HCT116 (cell line): ENCODE measurements at regions not wholly inside any gene's neighbourhood (a gene's known extent, or its start where the extent isn't known, plus 50 kb on each side); places are given as distances from the start of the nearest gene placed in this dataset.

ENCODE experiments used
- ATAC-seq: fragments of 200-7000 bp; cut with Tn5 transposase; 2 replicates; pipeline ENCODE4 v1.9.1; 2020; ENCODE audit warnings: mild to moderate bottlenecking, moderate library complexity
- BruUV-seq: library from RNA; stranded (reverse); fragments of 400-500 nt; replicated peaks from 2 replicates; lab custom pipeline; 2021; lab: Mats Ljungman, UMichigan
- CTCF ChIA-PET: fragments of 300-600 bp; sonication (Branson Sonifier 250); formaldehyde crosslinking; loops from one replicate; lab custom pipeline; 2021; ENCODE audit warnings: antibody characterized with exemption; lab: Charles Lee
- POLR2A ChIA-PET: fragments of 300-600, 350-600 bp; sonication (Branson Sonifier 250); formaldehyde crosslinking; loops from one replicate; lab custom pipeline; 2021; ENCODE audit warnings: antibody characterized with exemption; lab: Charles Lee
- RAD21 ChIA-PET, 2 experiments: fragments of 300-600 bp; sonication (Branson Sonifier 250); formaldehyde crosslinking; loops; one replicate each; lab custom pipeline; 2023; ENCODE audit warnings: low total read pairs in 2 of 2; ENCODE audit not compliant: uncharacterized antibody in 2 of 2, unreplicated experiment in 2 of 2, low non-redundant PET in 1 of 2; lab: Charles Lee
- DNase-seq: peaks from one replicate; pipeline ENCODE4 v3.0.0-alpha.2; 2010; ENCODE audit warnings: low read depth, low spot score
- H2AFZ ChIP-seq: fragments of 200-600 bp; shearing (Covaris generic), sonication (generic); 2 replicates; pipeline ENCODE4 v1.6.1; 2017; ENCODE audit warnings: low read depth, mixed run types, mixed read lengths, antibody characterized with exemption, low read length; ENCODE audit not compliant: poor library complexity, severe bottlenecking
- H3K27ac ChIP-seq: 2 replicates; pipeline ENCODE4 v1.5.1; 2012; ENCODE audit warnings: low read depth, low read length
- H3K27me3 ChIP-seq: fragments of 200-600 bp; sonication (generic); 2 replicates; pipeline ENCODE4 v1.6.1; 2016; ENCODE audit warnings: mixed run types, low read length, mixed read lengths; ENCODE audit not compliant: insufficient read depth
- H3K36me3 ChIP-seq, 2 experiments: fragments of 200-500 bp in 1 of 2; fragments of 200-600 bp in 1 of 2; sonication (Bioruptor generic) in 1 of 2; sonication (generic) in 1 of 2; 2 replicates each; pipeline versions ENCODE4 v1.5.1 to v1.6.1; 2014 to 2016; ENCODE audit warnings: low read length in 2 of 2, inconsistent platforms in 1 of 2, mixed read lengths in 1 of 2, mixed run types in 1 of 2; ENCODE audit not compliant: insufficient read depth in 2 of 2, control insufficient read depth in 1 of 2
- H3K4me1 ChIP-seq, 2 experiments: fragments of 200-600 bp in 1 of 2; sonication (generic) in 1 of 2; 2 replicates each; pipeline versions ENCODE4 v1.5.1 to v1.6.1; 2012 to 2017; ENCODE audit warnings: low read length in 2 of 2, inconsistent platforms in 1 of 2, mild to moderate bottlenecking in 1 of 2, mixed read lengths in 1 of 2, mixed run types in 1 of 2, moderate library complexity in 1 of 2; ENCODE audit not compliant: insufficient read depth in 2 of 2, control insufficient read depth in 1 of 2
- H3K4me2 ChIP-seq: fragments of 200-600 bp; sonication (generic); 2 replicates; pipeline ENCODE4 v1.6.1; 2017; ENCODE audit warnings: mixed run types, low read length, mixed read lengths
- H3K4me3 ChIP-seq, 2 experiments: fragments of 200-600 bp in 1 of 2; sonication (generic) in 1 of 2; replicated peaks in 1 of 2; 2 replicates each; pipeline ENCODE4 v1.5.1; 2011 to 2016; ENCODE audit warnings: low read length in 2 of 2, control low read depth in 1 of 2, low read depth in 1 of 2, mild to moderate bottlenecking in 1 of 2, mixed read lengths in 1 of 2, mixed run types in 1 of 2
- H3K79me2 ChIP-seq: fragments of 200-600 bp; sonication (generic); 2 replicates; pipeline ENCODE4 v1.6.1; 2017; ENCODE audit warnings: mild to moderate bottlenecking, mixed run types, low read length, moderate library complexity, mixed read lengths; ENCODE audit not compliant: insufficient read depth
- H3K9ac ChIP-seq: fragments of 200-600 bp; sonication (generic); 2 replicates; pipeline ENCODE4 v1.6.1; 2016; ENCODE audit warnings: low read length, mixed read lengths
- H3K9me2 ChIP-seq: fragments of 200-600 bp; sonication (generic), shearing (Covaris generic); 2 replicates; pipeline ENCODE4 v1.6.1; 2017; ENCODE audit warnings: mixed run types, mild to moderate bottlenecking, moderate library complexity; ENCODE audit not compliant: insufficient read depth
- H3K9me3 ChIP-seq, 2 experiments: fragments of 200-500 bp in 1 of 2; fragments of 200-600 bp in 1 of 2; sonication (Bioruptor generic) in 1 of 2; sonication (generic) in 1 of 2; 2 replicates each; pipeline ENCODE4 v1.6.1; 2014 to 2017; ENCODE audit warnings: low read length in 2 of 2, mixed read lengths in 2 of 2, inconsistent platforms in 1 of 2, low read depth in 1 of 2, mild to moderate bottlenecking in 1 of 2, mixed run types in 1 of 2, moderate library complexity in 1 of 2; ENCODE audit not compliant: control insufficient read depth in 1 of 2, insufficient read depth in 1 of 2
- H4K20me1 ChIP-seq: fragments of 200-600 bp; sonication (generic), shearing (Covaris generic); 2 replicates; pipeline ENCODE4 v1.6.1; 2017; ENCODE audit warnings: mixed run types, mild to moderate bottlenecking, moderate library complexity; ENCODE audit not compliant: insufficient read depth
- CBX3 ChIP-seq: IDR thresholded peaks from 2 replicates; pipeline ENCODE4 v1.6.1; 2012; ENCODE audit warnings: low read depth
- ELF1 ChIP-seq: IDR thresholded peaks from 2 replicates; pipeline ENCODE4 v1.6.1; 2012; ENCODE audit warnings: low read depth, borderline replicate concordance
- EZH2 ChIP-seq: fragments of 200-600 bp; sonication (generic); IDR thresholded peaks from 2 replicates; pipeline ENCODE4 v1.6.1; 2017; ENCODE audit warnings: antibody characterized with exemption, mixed run types
- FOSL1 ChIP-seq: IDR thresholded peaks from 2 replicates; pipeline ENCODE4 v1.6.1; 2012; ENCODE audit warnings: low read depth
- JUND ChIP-seq: IDR thresholded peaks from 2 replicates; pipeline ENCODE4 v1.6.1; 2012
- POLR2A ChIP-seq: IDR thresholded peaks from 2 replicates; pipeline ENCODE4 v1.7.0; 2011; ENCODE audit warnings: borderline replicate concordance; ENCODE audit not compliant: insufficient read depth, insufficient read length; ENCODE audit errors: extremely low read depth
- SIN3A ChIP-seq: IDR thresholded peaks from 2 replicates; pipeline ENCODE4 v1.6.1; 2012; ENCODE audit warnings: low read depth
- SRF ChIP-seq: IDR thresholded peaks from 2 replicates; pipeline ENCODE4 v1.6.1; 2012; ENCODE audit warnings: low read depth
- TCF7L2 ChIP-seq: IDR thresholded peaks from 2 replicates; pipeline ENCODE4 v1.7.0; 2011; ENCODE audit warnings: borderline replicate concordance, inconsistent platforms; ENCODE audit not compliant: insufficient read depth, insufficient read length; ENCODE audit errors: extremely low read depth
- YY1 ChIP-seq: IDR thresholded peaks from 2 replicates; pipeline ENCODE4 v1.6.1; 2011; ENCODE audit warnings: low read length, low read depth, moderate library complexity, mild to moderate bottlenecking; ENCODE audit not compliant: insufficient replicate concordance; ENCODE audit errors: extremely low read depth
- ZNF274 ChIP-seq: fragments of 200-500 bp; sonication (Bioruptor generic); IDR thresholded peaks from 2 replicates; pipeline ENCODE4 v1.6.1; 2014; ENCODE audit warnings: mild to moderate bottlenecking, low read depth, low read length, inconsistent platforms
- intact Hi-C: fragments of 100-400 bp; cut with micrococcal nuclease; formaldehyde crosslinking; loops from 2 replicates; pipeline ENCODE4 v1.10.0; 2022
- TF ChIP-seq, protein P1 (sequence below): IDR thresholded peaks from 2 replicates; pipeline ENCODE4 v1.6.1; 2012
- TF ChIP-seq, protein P2 (sequence below): IDR thresholded peaks from 2 replicates; pipeline ENCODE4 v1.6.1; 2012; ENCODE audit warnings: low read depth
- TF ChIP-seq, protein P3 (sequence below), 3 experiments: fragments of 200-600 bp in 1 of 3; sonication (generic) in 1 of 3; IDR thresholded peaks in 2 of 3; conservative IDR thresholded peaks in 1 of 3; 2 replicates each; pipeline ENCODE4 v1.5.1; 2012 to 2017; ENCODE audit warnings: low read depth in 2 of 3, low read length in 2 of 3, antibody characterized with exemption in 1 of 3, borderline replicate concordance in 1 of 3, control low read depth in 1 of 3, mild to moderate bottlenecking in 1 of 3, mixed read lengths in 1 of 3, mixed run types in 1 of 3, moderate library complexity in 1 of 3; ENCODE audit not compliant: insufficient read depth in 1 of 3

DNA sequence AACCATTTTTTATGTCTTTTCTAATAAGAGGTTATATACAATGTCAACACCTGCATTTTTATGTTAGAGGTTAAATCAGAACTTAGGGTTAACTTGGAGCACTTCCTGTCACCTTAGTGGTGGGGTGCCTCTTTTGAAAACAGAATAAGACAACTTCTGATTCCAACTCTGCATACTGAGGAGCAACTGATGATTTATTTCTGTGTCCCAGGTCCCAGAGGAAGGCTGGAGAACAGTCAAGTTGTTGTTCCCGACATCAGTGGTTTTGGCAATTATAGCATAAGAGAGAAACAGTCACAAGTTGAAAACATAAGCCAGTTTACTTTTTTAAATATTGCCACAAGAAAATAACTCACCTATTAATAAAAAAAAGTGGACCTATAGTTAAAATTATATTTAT lies 871.0 kb upstream of the ADAMTS5 start:
- CTCF ChIA-PET, result no interaction called here
- ATAC-seq, result no peak
- H3K9me2 ChIP-seq, result no peaks in the 10 kb centered on the region
- TF ChIP-seq TCF7L2, result no peak
- no peak for TF ChIP-seq ZNF274
- TF ChIP-seq EZH2, result no peak
- TF ChIP-seq, protein P1, sequence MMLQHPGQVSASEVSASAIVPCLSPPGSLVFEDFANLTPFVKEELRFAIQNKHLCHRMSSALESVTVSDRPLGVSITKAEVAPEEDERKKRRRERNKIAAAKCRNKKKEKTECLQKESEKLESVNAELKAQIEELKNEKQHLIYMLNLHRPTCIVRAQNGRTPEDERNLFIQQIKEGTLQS, result no peak
- TF ChIP-seq SRF, result no peak
- TF ChIP-seq CBX3, result no peak
- no peak for TF ChIP-seq JUND
- TF ChIP-seq, protein P2, sequence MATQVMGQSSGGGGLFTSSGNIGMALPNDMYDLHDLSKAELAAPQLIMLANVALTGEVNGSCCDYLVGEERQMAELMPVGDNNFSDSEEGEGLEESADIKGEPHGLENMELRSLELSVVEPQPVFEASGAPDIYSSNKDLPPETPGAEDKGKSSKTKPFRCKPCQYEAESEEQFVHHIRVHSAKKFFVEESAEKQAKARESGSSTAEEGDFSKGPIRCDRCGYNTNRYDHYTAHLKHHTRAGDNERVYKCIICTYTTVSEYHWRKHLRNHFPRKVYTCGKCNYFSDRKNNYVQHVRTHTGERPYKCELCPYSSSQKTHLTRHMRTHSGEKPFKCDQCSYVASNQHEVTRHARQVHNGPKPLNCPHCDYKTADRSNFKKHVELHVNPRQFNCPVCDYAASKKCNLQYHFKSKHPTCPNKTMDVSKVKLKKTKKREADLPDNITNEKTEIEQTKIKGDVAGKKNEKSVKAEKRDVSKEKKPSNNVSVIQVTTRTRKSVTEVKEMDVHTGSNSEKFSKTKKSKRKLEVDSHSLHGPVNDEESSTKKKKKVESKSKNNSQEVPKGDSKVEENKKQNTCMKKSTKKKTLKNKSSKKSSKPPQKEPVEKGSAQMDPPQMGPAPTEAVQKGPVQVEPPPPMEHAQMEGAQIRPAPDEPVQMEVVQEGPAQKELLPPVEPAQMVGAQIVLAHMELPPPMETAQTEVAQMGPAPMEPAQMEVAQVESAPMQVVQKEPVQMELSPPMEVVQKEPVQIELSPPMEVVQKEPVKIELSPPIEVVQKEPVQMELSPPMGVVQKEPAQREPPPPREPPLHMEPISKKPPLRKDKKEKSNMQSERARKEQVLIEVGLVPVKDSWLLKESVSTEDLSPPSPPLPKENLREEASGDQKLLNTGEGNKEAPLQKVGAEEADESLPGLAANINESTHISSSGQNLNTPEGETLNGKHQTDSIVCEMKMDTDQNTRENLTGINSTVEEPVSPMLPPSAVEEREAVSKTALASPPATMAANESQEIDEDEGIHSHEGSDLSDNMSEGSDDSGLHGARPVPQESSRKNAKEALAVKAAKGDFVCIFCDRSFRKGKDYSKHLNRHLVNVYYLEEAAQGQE, result no peak
- TF ChIP-seq, protein P3, sequence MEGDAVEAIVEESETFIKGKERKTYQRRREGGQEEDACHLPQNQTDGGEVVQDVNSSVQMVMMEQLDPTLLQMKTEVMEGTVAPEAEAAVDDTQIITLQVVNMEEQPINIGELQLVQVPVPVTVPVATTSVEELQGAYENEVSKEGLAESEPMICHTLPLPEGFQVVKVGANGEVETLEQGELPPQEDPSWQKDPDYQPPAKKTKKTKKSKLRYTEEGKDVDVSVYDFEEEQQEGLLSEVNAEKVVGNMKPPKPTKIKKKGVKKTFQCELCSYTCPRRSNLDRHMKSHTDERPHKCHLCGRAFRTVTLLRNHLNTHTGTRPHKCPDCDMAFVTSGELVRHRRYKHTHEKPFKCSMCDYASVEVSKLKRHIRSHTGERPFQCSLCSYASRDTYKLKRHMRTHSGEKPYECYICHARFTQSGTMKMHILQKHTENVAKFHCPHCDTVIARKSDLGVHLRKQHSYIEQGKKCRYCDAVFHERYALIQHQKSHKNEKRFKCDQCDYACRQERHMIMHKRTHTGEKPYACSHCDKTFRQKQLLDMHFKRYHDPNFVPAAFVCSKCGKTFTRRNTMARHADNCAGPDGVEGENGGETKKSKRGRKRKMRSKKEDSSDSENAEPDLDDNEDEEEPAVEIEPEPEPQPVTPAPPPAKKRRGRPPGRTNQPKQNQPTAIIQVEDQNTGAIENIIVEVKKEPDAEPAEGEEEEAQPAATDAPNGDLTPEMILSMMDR (IDR thresholded peaks at IDR 0.05 in 2 of 3, conservative IDR thresholded peaks at IDR 0.05 in 1 of 3; ENCODE audit: borderline replicate concordance in 1 of 3, insufficient read depth in 1 of 3, low read depth in 2 of 3, low read length in 2 of 3), result no peak
- no peak for TF ChIP-seq FOSL1
- TF ChIP-seq ELF1, result no peak
- no peak for TF ChIP-seq YY1
- no peak for TF ChIP-seq POLR2A
- no peak for TF ChIP-seq SIN3A
- TF ChIP-seq, all 23 proteins: peak for 0
- Histone ChIP-seq H2AFZ (no peak overlapping the region), H3K27ac (no peak overlapping the region), H3K36me3 (no peaks in the 10 kb centered on the region), H4K20me1 (no peaks in the 10 kb centered on the region), H3K79me2 (no peaks in the 10 kb centered on the region), H3K4me1 (no peaks in the 10 kb centered on the region), H3K9ac (no peak overlapping the region), H3K4me3 (no peak overlapping the region), H3K9me3 (peaks cover 5 to 6% of the 10 kb centered on the region in 2 experiments; a peak in 1 of 4 replicates), H3K27me3 (no peaks in the 10 kb centered on the region), H3K4me2 (no peak overlapping the region)
- no TSS peak for BruUV-seq
- no peak for DNase-seq
- ChIA-PET POLR2A (no interaction called here), RAD21 (no interaction called here)
- intact Hi-C loops, result no loop called here
